Panc1 (cell line): ENCODE measurements at regions not wholly inside any gene's neighbourhood (a gene's known extent, or its start where the extent isn't known, plus 50 kb on each side); places are given as distances from the start of the nearest gene placed in this dataset.

Source experiments
- ATAC-seq: fragments of 200-7000 bp; cut with Tn5 transposase; 2 replicates; pipeline ENCODE4 v1.9.1; 2020; ENCODE audit warnings: mild to moderate bottlenecking, moderate library complexity
- BruUV-seq: library from RNA; stranded (reverse); fragments of 400-500 nt; replicated peaks from 2 replicates; lab custom pipeline; 2021; lab: Mats Ljungman, UMichigan
- CTCF ChIA-PET: fragments of 300-600 bp; sonication (Branson Sonifier 250); formaldehyde crosslinking; loops from one replicate; lab custom pipeline; 2022; ENCODE audit warnings: antibody characterized with exemption; lab: Charles Lee
- POLR2A ChIA-PET: fragments of 300-600 bp; sonication (Branson Sonifier 250); formaldehyde crosslinking; loops from one replicate; lab custom pipeline; 2022; ENCODE audit warnings: antibody characterized with exemption; lab: Charles Lee
- DNase-seq: peaks from one replicate; pipeline ENCODE4 v3.0.0-alpha.2; 2010; ENCODE audit warnings: low read depth, low spot score
- H3K27ac ChIP-seq: 2 replicates; pipeline ENCODE4 v1.5.1; 2011; ENCODE audit warnings: mild to moderate bottlenecking, low read length, inconsistent platforms
- H3K27me3 ChIP-seq: fragments of 200-500 bp; sonication (Bioruptor generic); 2 replicates; pipeline ENCODE4 v1.6.0; 2014; ENCODE audit warnings: low read length, inconsistent platforms; ENCODE audit not compliant: control insufficient read depth, insufficient read depth
- H3K36me3 ChIP-seq: fragments of 200-500 bp; sonication (Bioruptor generic); 2 replicates; pipeline ENCODE4 v1.5.1; 2014; ENCODE audit warnings: inconsistent platforms, mild to moderate bottlenecking, low read length, moderate library complexity; ENCODE audit not compliant: control insufficient read depth, insufficient read depth
- H3K4me1 ChIP-seq: 2 replicates; pipeline ENCODE4 v1.5.1; 2011; ENCODE audit warnings: inconsistent platforms, mild to moderate bottlenecking, low read length, moderate library complexity; ENCODE audit not compliant: control insufficient read depth, insufficient read depth
- H3K4me3 ChIP-seq, 2 experiments: 2 replicates each; pipeline ENCODE4 v1.5.1; 2011 to 2012; ENCODE audit warnings: low read depth in 2 of 2, low read length in 2 of 2, mild to moderate bottlenecking in 2 of 2, inconsistent platforms in 1 of 2, moderate library complexity in 1 of 2
- H3K9me3 ChIP-seq: fragments of 200-500 bp; sonication (Bioruptor generic); 2 replicates; pipeline ENCODE4 v1.5.1; 2014; ENCODE audit warnings: low read depth, mild to moderate bottlenecking, inconsistent platforms, low read length, moderate library complexity; ENCODE audit not compliant: control insufficient read depth, insufficient read depth
- POLR2AphosphoS5 ChIP-seq: IDR thresholded peaks from 2 replicates; pipeline ENCODE4 v1.6.1; 2012; ENCODE audit warnings: mild to moderate bottlenecking, low read depth, low read length, moderate library complexity
- REST ChIP-seq, 2 experiments: IDR thresholded peaks; 2 replicates each; pipeline ENCODE4 v1.6.1; 2011 to 2012; ENCODE audit warnings: low read depth in 2 of 2, control low read depth in 1 of 2, low read length in 1 of 2, mild to moderate bottlenecking in 1 of 2, moderate library complexity in 1 of 2; ENCODE audit not compliant: insufficient read depth in 1 of 2
- SIN3A ChIP-seq: IDR thresholded peaks from 2 replicates; pipeline ENCODE4 v1.6.1; 2012; ENCODE audit warnings: low read depth, mild to moderate bottlenecking, low read length, moderate library complexity, borderline replicate concordance; ENCODE audit not compliant: insufficient read depth
- TCF7L2 ChIP-seq: IDR thresholded peaks from 2 replicates; pipeline ENCODE4 v1.6.1; 2011; ENCODE audit warnings: mild to moderate bottlenecking, low read depth, low read length, inconsistent platforms
- in situ Hi-C: cut with HindIII; loops from 2 replicates; pipeline ENCODE4 v1.10.0; 2016; ENCODE audit warnings: low sequenced_read_pairs, low pct_unique_long_range_greater_than_20kb
- intact Hi-C: fragments of 100-400 bp; cut with micrococcal nuclease; formaldehyde crosslinking; loops from one replicate; pipeline ENCODE4 v1.10.0; 2022; ENCODE audit not compliant: unreplicated experiment
- TF ChIP-seq, protein P1 (sequence below): fragments of 450-650 bp; IDR thresholded peaks from 2 replicates; pipeline ENCODE4 v1.5.1; 2017; ENCODE audit warnings: mild to moderate bottlenecking

GRCh38 chr12:42677461-42677860, 87.9 kb upstream of the PRICKLE1 start:
- ATAC-seq (no peak), DNase-seq (no peak)
- intact Hi-C loops (no loop called here), in situ Hi-C loops (no loop called here)
- no TSS peak for BruUV-seq
- Histone ChIP-seq H3K4me1 (no peaks in the 10 kb centered on the region), H3K27me3 (no peaks in the 10 kb centered on the region), H3K4me3 (no peak overlapping the region), H3K27ac (no peak overlapping the region), H3K9me3 (no peaks in the 10 kb centered on the region), H3K36me3 (no peaks in the 10 kb centered on the region)
- ChIA-PET POLR2A (no interaction called here), CTCF (no interaction called here)
- TF ChIP-seq, protein P1, sequence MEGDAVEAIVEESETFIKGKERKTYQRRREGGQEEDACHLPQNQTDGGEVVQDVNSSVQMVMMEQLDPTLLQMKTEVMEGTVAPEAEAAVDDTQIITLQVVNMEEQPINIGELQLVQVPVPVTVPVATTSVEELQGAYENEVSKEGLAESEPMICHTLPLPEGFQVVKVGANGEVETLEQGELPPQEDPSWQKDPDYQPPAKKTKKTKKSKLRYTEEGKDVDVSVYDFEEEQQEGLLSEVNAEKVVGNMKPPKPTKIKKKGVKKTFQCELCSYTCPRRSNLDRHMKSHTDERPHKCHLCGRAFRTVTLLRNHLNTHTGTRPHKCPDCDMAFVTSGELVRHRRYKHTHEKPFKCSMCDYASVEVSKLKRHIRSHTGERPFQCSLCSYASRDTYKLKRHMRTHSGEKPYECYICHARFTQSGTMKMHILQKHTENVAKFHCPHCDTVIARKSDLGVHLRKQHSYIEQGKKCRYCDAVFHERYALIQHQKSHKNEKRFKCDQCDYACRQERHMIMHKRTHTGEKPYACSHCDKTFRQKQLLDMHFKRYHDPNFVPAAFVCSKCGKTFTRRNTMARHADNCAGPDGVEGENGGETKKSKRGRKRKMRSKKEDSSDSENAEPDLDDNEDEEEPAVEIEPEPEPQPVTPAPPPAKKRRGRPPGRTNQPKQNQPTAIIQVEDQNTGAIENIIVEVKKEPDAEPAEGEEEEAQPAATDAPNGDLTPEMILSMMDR, result no peak

DNA sequence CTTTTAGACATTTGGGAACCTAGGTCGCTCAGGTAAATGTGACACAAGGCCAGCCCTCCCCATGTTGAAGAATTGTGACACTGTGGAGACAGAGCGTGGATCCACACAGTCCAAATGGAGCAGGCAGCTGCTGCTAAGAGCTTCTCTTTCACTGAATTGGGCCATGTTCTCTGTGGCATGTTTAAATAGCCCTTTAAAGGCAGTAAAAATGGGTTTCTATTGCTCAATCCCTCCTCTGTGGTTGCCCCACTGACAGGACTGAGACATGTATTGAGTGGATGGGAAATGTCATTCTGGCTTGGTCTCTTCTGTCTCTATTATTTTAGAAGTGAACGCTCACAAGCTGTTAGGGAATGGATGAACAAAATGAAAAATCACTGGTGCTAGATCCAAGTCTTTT, 84.0 kb upstream of the PRICKLE1 start:
- Histone ChIP-seq H3K4me1 (0 out of 2 replicates have a peak, but pooled peaks cover 4% of the 10 kb centered on the region), H3K27me3 (no peaks in the 10 kb centered on the region), H3K36me3 (no peaks in the 10 kb centered on the region), H3K4me3 (no peak overlapping the region), H3K27ac (no peak overlapping the region), H3K9me3 (no peaks in the 10 kb centered on the region)
- ChIA-PET POLR2A (no interaction called here), CTCF (no interaction called here)
- ATAC-seq, result no peak
- TF ChIP-seq TCF7L2, result no peak
- no peak for TF ChIP-seq POLR2AphosphoS5
- TF ChIP-seq, protein P1, result no peak
- no peak for TF ChIP-seq REST (IDR thresholded peaks at IDR 0.05; ENCODE audit: insufficient read depth in 1 of 2, low read depth in 2 of 2, low read length in 1 of 2)
- TF ChIP-seq SIN3A, result no peak
- in situ Hi-C loops (no loop called here), intact Hi-C loops (no loop called here)
- no TSS peak for BruUV-seq
- no peak for DNase-seq

DNA sequence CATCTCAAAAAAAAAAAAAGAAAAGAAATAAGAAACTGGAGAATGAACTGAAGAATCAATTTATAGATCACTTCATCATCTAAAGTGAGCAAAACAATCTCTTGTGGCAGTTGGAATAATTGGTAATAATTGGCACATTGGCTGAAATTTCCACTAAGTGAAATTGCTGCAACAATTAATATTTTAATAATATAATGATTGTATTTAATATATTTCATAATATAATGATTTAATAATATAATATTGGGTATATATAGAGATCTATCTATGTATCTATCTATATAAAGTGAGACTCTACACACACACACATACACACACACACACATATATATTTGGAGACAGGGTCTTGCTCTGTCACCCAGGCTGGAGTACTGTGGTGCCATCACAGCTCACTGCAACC, 81.2 kb upstream of the PRICKLE1 start:
- TF ChIP-seq POLR2AphosphoS5, result no peak
- TF ChIP-seq, protein P1, result no peak
- no peak for TF ChIP-seq TCF7L2
- no peak for TF ChIP-seq SIN3A
- DNase-seq, result no peak
- Histone ChIP-seq H3K36me3 (no peaks in the 10 kb centered on the region), H3K27ac (peak overlapping the region; percentile 7; the same call in 1 of the 2 replicates), H3K4me3 (no peak overlapping the region), H3K27me3 (no peaks in the 10 kb centered on the region), H3K4me1 (0 out of 2 replicates have a peak, but pooled peaks cover 4% of the 10 kb centered on the region), H3K9me3 (no peaks in the 10 kb centered on the region)
- CTCF ChIA-PET, result no interaction called here
- in situ Hi-C loops (no loop called here), intact Hi-C loops (no loop called here)
- no TSS peak for BruUV-seq
- POLR2A ChIA-PET, result no interaction called here
- no peak for ATAC-seq
